ENCODE measurements at regions not wholly inside any gene's neighbourhood (a gene's known extent, or its start where the extent isn't known, plus 50 kb on each side); places are given as distances from the start of the nearest gene placed in this dataset.

DNA sequence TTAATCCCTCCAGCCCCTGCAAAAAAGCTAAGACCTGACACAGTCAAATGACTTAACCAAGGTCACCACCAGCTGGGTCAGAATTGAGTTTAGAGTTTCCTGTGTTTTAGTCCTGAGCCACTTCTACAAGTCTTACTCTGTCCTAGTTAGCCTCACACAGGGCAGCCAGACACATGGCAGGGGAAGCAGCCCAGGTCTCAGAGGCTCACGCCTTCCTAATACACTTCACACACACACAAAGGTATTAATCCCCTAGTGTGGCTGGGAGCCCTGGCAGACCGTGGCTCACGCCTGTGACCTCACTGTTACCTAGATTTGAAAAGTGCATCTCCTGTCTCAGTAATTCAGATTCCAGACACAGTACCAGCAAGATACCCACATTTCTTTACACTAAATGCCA lies 77.4 kb upstream of the WWC1 start:
- TF ChIP-seq EP300 (conservative IDR thresholded peaks at IDR 0.05; ENCODE audit: poor library complexity, severe bottlenecking) (no peak), POLR2AphosphoS5 (IDR thresholded peaks at IDR 0.05) (no peak), RAD21 (conservative IDR thresholded peaks at IDR 0.05) (no peak), SMC3 (conservative IDR thresholded peaks at IDR 0.05; ENCODE audit: poor library complexity) (no peak)
- TF ChIP-seq, protein P1, sequence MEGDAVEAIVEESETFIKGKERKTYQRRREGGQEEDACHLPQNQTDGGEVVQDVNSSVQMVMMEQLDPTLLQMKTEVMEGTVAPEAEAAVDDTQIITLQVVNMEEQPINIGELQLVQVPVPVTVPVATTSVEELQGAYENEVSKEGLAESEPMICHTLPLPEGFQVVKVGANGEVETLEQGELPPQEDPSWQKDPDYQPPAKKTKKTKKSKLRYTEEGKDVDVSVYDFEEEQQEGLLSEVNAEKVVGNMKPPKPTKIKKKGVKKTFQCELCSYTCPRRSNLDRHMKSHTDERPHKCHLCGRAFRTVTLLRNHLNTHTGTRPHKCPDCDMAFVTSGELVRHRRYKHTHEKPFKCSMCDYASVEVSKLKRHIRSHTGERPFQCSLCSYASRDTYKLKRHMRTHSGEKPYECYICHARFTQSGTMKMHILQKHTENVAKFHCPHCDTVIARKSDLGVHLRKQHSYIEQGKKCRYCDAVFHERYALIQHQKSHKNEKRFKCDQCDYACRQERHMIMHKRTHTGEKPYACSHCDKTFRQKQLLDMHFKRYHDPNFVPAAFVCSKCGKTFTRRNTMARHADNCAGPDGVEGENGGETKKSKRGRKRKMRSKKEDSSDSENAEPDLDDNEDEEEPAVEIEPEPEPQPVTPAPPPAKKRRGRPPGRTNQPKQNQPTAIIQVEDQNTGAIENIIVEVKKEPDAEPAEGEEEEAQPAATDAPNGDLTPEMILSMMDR (IDR thresholded peaks at IDR 0.05; ENCODE audit: poor library complexity, severe bottlenecking) = no peak
